ENCODE measurements at regions not wholly inside any gene's neighbourhood (a gene's known extent, or its start where the extent isn't known, plus 50 kb on each side); places are given as distances from the start of the nearest gene placed in this dataset.

GRCh38 chr13:97749174-97749573 lies 204.3 kb upstream of the IPO5 start:
- TF ChIP-seq POLR2A (IDR thresholded peaks at IDR 0.05) (no peak), CTCF (IDR thresholded peaks at IDR 0.05) (no peak)
